Gastroesophageal sphincter (tissue), 3 donors: ENCODE measurements at regions not wholly inside any gene's neighbourhood (a gene's known extent, or its start where the extent isn't known, plus 50 kb on each side); places are given as distances from the start of the nearest gene placed in this dataset.

Experiments used
- EP300 ChIP-seq: sonication (generic); formaldehyde crosslinking; IDR thresholded peaks from one replicate; pipeline ENCODE4 v1.6.1; 2017; ENCODE audit warnings: antibody characterized with exemption, mild to moderate bottlenecking
- POLR2A ChIP-seq, 2 donors: fragments of 450-650 bp; IDR thresholded peaks; one replicate each; pipeline ENCODE4 v1.6.1; 2017; ENCODE audit warnings: antibody characterized with exemption in 2 of 2, mild to moderate bottlenecking in 2 of 2, moderate library complexity in 1 of 2
- POLR2AphosphoS5 ChIP-seq: sonication (generic); formaldehyde crosslinking; IDR thresholded peaks from one replicate; pipeline ENCODE4 v1.6.1; 2017; ENCODE audit warnings: antibody characterized with exemption
- TF ChIP-seq, protein P1 (sequence below), 4 experiments: fragments of 200-600 bp in 2 of 4; fragments of 450-650 bp in 2 of 4; sonication (generic) in 1 of 4; IDR thresholded peaks; one replicate each; pipeline ENCODE4 v1.5.1; 2017 to 2019; ENCODE audit warnings: antibody characterized with exemption in 4 of 4, mild to moderate bottlenecking in 2 of 4, moderate library complexity in 2 of 4

DNA sequence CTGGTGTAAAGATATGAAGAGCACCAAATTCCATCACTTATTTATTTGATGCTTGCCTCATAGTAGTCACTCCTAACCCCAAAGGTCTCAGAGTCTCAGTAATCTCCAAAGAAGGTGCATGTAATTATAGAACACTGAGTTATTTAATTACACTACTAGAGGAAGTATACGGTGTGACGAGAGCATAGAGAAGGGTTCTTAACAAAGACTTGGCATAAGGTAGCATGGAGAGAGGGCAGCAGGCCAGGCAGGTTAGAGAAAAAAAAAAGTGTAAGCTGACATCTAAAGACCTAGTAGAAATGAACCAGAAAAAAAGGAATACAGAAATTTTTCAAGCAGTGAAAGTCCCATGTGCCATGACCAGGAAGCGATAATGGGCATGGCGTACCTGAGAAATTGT, 213.3 kb upstream of the TGFBR2 start:
- TF ChIP-seq POLR2A (IDR thresholded peaks at IDR 0.05), result no peak
- TF ChIP-seq, protein P1, sequence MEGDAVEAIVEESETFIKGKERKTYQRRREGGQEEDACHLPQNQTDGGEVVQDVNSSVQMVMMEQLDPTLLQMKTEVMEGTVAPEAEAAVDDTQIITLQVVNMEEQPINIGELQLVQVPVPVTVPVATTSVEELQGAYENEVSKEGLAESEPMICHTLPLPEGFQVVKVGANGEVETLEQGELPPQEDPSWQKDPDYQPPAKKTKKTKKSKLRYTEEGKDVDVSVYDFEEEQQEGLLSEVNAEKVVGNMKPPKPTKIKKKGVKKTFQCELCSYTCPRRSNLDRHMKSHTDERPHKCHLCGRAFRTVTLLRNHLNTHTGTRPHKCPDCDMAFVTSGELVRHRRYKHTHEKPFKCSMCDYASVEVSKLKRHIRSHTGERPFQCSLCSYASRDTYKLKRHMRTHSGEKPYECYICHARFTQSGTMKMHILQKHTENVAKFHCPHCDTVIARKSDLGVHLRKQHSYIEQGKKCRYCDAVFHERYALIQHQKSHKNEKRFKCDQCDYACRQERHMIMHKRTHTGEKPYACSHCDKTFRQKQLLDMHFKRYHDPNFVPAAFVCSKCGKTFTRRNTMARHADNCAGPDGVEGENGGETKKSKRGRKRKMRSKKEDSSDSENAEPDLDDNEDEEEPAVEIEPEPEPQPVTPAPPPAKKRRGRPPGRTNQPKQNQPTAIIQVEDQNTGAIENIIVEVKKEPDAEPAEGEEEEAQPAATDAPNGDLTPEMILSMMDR (IDR thresholded peaks at IDR 0.05), result no peak
- TF ChIP-seq EP300, result no peak
- TF ChIP-seq POLR2AphosphoS5, result no peak
